PC-3 (cell line): ENCODE measurements at regions not wholly inside any gene's neighbourhood (a gene's known extent, or its start where the extent isn't known, plus 50 kb on each side); places are given as distances from the start of the nearest gene placed in this dataset.

Experiments used
- EZH2 ChIP-seq: fragments of 300-600 bp; sonication (generic); IDR thresholded peaks from one replicate; pipeline ENCODE4 v1.6.1; 2017; ENCODE audit warnings: antibody characterized with exemption, mild to moderate bottlenecking, low read length; ENCODE audit not compliant: unreplicated experiment
- EZH2phosphoT487 ChIP-seq: fragments of 300-600 bp; sonication (generic); IDR thresholded peaks from 2 replicates; pipeline ENCODE4 v1.6.1; 2018; ENCODE audit warnings: mild to moderate bottlenecking, antibody characterized with exemption, low read length, borderline replicate concordance
- TF ChIP-seq, protein P1 (sequence below): fragments of 300-600 bp; sonication (generic); conservative IDR thresholded peaks from 2 replicates; pipeline ENCODE4 v1.5.1; 2017; ENCODE audit warnings: antibody characterized with exemption, low read depth, mild to moderate bottlenecking, low read length

DNA sequence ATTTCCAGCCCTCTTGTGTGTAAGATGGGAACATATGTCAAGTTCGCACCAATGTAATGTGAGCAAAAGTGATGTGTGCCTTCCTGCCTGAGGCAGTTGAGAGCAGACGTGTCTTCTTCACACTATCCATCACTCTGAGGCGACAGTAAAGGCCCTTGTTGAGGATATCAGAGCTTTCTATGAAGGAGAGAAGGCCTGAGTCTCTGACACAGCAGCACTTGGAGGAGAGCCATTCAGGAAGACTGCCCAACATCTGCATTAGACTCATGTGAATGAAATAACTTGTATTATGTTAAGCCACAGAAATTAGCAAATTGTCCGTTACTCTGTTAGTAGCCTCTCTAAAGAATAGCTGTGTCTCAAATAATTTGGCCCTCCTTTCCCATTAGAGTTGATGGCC, 108.8 kb upstream of the CCDC54 start:
- TF ChIP-seq, protein P1, sequence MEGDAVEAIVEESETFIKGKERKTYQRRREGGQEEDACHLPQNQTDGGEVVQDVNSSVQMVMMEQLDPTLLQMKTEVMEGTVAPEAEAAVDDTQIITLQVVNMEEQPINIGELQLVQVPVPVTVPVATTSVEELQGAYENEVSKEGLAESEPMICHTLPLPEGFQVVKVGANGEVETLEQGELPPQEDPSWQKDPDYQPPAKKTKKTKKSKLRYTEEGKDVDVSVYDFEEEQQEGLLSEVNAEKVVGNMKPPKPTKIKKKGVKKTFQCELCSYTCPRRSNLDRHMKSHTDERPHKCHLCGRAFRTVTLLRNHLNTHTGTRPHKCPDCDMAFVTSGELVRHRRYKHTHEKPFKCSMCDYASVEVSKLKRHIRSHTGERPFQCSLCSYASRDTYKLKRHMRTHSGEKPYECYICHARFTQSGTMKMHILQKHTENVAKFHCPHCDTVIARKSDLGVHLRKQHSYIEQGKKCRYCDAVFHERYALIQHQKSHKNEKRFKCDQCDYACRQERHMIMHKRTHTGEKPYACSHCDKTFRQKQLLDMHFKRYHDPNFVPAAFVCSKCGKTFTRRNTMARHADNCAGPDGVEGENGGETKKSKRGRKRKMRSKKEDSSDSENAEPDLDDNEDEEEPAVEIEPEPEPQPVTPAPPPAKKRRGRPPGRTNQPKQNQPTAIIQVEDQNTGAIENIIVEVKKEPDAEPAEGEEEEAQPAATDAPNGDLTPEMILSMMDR, result no peak
- TF ChIP-seq EZH2 (no peak), EZH2phosphoT487 (no peak)
